Suprapubic skin (tissue), 4 donors: ENCODE measurements at regions not wholly inside any gene's neighbourhood (a gene's known extent, or its start where the extent isn't known, plus 50 kb on each side); places are given as distances from the start of the nearest gene placed in this dataset.

ENCODE experiments used
- DNase-seq, 2 donors: peaks; one replicate each; pipeline ENCODE4 v3.0.0-alpha.2; 2019; ENCODE audit warnings: low spot score in 2 of 2
- H3K27ac ChIP-seq: fragments of 200-600 bp; sonication (generic); one replicate; pipeline ENCODE4 v1.5.1; 2019
- H3K27me3 ChIP-seq: fragments of 200-600 bp; sonication (generic); one replicate; pipeline ENCODE4 v1.5.1; 2019
- H3K36me3 ChIP-seq: fragments of 200-600 bp; sonication (generic); one replicate; pipeline ENCODE4 v1.5.1; 2019
- H3K4me1 ChIP-seq: fragments of 200-600 bp; sonication (generic); one replicate; pipeline ENCODE4 v1.5.1; 2019
- H3K4me3 ChIP-seq: fragments of 200-600 bp; sonication (generic); one replicate; pipeline ENCODE4 v1.5.1; 2019; ENCODE audit warnings: mild to moderate bottlenecking
- H3K9me3 ChIP-seq: fragments of 200-600 bp; sonication (generic); one replicate; pipeline ENCODE4 v1.5.1; 2019
- EP300 ChIP-seq: sonication (generic); formaldehyde crosslinking; IDR thresholded peaks from one replicate; pipeline ENCODE4 v1.6.1; 2017; ENCODE audit warnings: antibody characterized with exemption
- POLR2A ChIP-seq, 2 donors: fragments of 450-650 bp; IDR thresholded peaks; one replicate each; pipeline ENCODE4 v1.6.1; 2017; ENCODE audit warnings: antibody characterized with exemption in 2 of 2, mild to moderate bottlenecking in 2 of 2, moderate library complexity in 2 of 2
- POLR2AphosphoS5 ChIP-seq, 3 donors: sonication (generic); formaldehyde crosslinking; IDR thresholded peaks; one replicate each; pipeline ENCODE4 v1.6.1; 2017; ENCODE audit warnings: antibody characterized with exemption in 3 of 3
- WGBS: methylation state at CpG from one replicate; pipeline ENCODE4 v1.1.5; 2018; 5-methylcytosine and 5-hydroxymethylcytosine counted together
- TF ChIP-seq, protein P1 (sequence below), 2 donors: fragments of 200-600 bp in 1 of 2; fragments of 450-650 bp in 1 of 2; sonication (generic) in 1 of 2; IDR thresholded peaks; one replicate each; pipeline ENCODE4 v1.5.1; 2016 to 2019; ENCODE audit warnings: antibody characterized with exemption in 2 of 2, mild to moderate bottlenecking in 1 of 2, moderate library complexity in 1 of 2

DNA sequence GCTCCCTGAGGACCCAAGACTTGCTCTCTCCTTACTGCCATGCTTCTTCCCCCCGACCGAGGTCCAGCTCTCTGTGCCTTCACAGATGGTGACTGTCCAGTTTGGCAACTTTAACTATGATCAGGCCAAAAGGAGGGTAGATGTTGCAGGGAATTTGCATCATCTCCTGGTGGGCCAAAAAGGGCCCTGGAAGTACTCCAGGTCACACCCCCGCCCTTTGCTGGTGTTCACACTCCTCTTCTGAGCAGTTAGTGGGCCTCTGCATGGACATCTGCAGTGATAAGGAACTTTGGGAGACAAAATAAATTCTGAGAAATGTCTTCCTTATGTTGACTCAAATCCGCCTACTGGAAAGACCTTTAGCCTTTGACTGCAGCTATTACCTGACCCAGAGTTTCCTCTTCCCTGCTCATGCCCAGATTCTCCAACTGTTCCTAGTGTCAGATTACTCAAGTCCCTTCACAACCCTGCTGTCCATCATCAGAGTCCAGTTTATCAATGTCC lies 234.4 kb downstream of the LOXHD1 start:
- no peaks in the 10 kb centered on the region for H3K27me3 ChIP-seq
- peaks cover 11% of the 10 kb centered on the region for H3K4me1 ChIP-seq
- DNase-seq = no peak
- no peak overlapping the region for H3K27ac ChIP-seq
- no peaks in the 10 kb centered on the region for H3K36me3 ChIP-seq
- no peaks in the 10 kb centered on the region for H3K9me3 ChIP-seq
- WGBS = 79% methylated on average over 4 of the region's 4 CpGs
- no peak for TF ChIP-seq POLR2A (IDR thresholded peaks at IDR 0.05)
- TF ChIP-seq POLR2AphosphoS5 (IDR thresholded peaks at IDR 0.05) = no peak
- TF ChIP-seq, protein P1, sequence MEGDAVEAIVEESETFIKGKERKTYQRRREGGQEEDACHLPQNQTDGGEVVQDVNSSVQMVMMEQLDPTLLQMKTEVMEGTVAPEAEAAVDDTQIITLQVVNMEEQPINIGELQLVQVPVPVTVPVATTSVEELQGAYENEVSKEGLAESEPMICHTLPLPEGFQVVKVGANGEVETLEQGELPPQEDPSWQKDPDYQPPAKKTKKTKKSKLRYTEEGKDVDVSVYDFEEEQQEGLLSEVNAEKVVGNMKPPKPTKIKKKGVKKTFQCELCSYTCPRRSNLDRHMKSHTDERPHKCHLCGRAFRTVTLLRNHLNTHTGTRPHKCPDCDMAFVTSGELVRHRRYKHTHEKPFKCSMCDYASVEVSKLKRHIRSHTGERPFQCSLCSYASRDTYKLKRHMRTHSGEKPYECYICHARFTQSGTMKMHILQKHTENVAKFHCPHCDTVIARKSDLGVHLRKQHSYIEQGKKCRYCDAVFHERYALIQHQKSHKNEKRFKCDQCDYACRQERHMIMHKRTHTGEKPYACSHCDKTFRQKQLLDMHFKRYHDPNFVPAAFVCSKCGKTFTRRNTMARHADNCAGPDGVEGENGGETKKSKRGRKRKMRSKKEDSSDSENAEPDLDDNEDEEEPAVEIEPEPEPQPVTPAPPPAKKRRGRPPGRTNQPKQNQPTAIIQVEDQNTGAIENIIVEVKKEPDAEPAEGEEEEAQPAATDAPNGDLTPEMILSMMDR (IDR thresholded peaks at IDR 0.05) = no peak
- TF ChIP-seq EP300 = no peak
- no peak overlapping the region for H3K4me3 ChIP-seq

GRCh38 chr18:46423226-46423805 lies 233.7 kb downstream of the LOXHD1 start:
- 95% methylated on average over 4 of the region's 4 CpGs for WGBS
- H3K4me3 ChIP-seq = no peak overlapping the region
- no peak for DNase-seq
- peaks cover 11% of the 10 kb centered on the region for H3K4me1 ChIP-seq
- no peak overlapping the region for H3K27ac ChIP-seq
- TF ChIP-seq POLR2A (IDR thresholded peaks at IDR 0.05) = no peak
- no peak for TF ChIP-seq POLR2AphosphoS5 (IDR thresholded peaks at IDR 0.05)
- no peaks in the 10 kb centered on the region for H3K36me3 ChIP-seq
- no peaks in the 10 kb centered on the region for H3K9me3 ChIP-seq
- H3K27me3 ChIP-seq = no peaks in the 10 kb centered on the region

- DNase-seq = no peak
Observed at GRCh38 chr18:46424898-46425297, 232.1 kb downstream of the LOXHD1 start.

DNA sequence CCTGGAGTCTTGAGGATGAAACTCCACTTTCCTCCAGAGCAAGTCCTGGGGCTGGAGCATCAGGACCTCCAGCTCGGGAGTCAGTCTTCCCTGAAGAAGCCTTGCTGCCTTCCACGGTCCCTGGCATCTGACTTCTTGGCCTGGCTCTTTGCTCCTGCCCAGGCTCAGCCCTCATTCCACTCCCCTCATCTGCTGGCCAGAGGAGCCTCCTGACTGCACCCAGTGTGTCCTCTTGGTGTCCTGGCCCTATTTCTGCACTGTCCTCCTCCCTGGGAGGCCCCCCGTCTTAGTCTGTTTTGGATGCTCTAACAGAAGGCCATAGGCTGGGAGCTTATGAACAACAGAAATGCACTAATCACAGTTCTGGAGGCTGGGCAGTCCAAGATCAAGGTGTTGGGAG lies 231.5 kb downstream of the LOXHD1 start:
- no peak overlapping the region for H3K4me3 ChIP-seq
- DNase-seq = no peak
- H3K4me1 ChIP-seq = peaks cover 11% of the 10 kb centered on the region
- no peaks in the 10 kb centered on the region for H3K27me3 ChIP-seq
- TF ChIP-seq, protein P1 (IDR thresholded peaks at IDR 0.05) = no peak
- TF ChIP-seq POLR2A (IDR thresholded peaks at IDR 0.05) (no peak), POLR2AphosphoS5 (IDR thresholded peaks at IDR 0.05) (no peak), EP300 (no peak)
- 92% methylated on average over 2 of the region's 3 CpGs for WGBS
- H3K36me3 ChIP-seq = no peaks in the 10 kb centered on the region
- no peak overlapping the region for H3K27ac ChIP-seq
- no peaks in the 10 kb centered on the region for H3K9me3 ChIP-seq

More at GRCh38 chr18:46424898-46425297, 232.1 kb downstream of the LOXHD1 start:
- WGBS = 58% methylated on average over 8 of the region's 8 CpGs
- Histone ChIP-seq H3K9me3 (no peaks in the 10 kb centered on the region), H3K4me3 (no peak overlapping the region), H3K27ac (no peak overlapping the region), H3K4me1 (peaks cover 11% of the 10 kb centered on the region), H3K27me3 (no peaks in the 10 kb centered on the region), H3K36me3 (no peaks in the 10 kb centered on the region)
- TF ChIP-seq POLR2AphosphoS5 (IDR thresholded peaks at IDR 0.05) = no peak
- no peak for TF ChIP-seq EP300
- TF ChIP-seq POLR2A (IDR thresholded peaks at IDR 0.05) = no peak
- TF ChIP-seq, protein P1 (IDR thresholded peaks at IDR 0.05) = no peak

GRCh38 chr18:46426021-46426678 lies 230.9 kb downstream of the LOXHD1 start:
- no peak overlapping the region for H3K27ac ChIP-seq
- no peak for TF ChIP-seq EP300
- TF ChIP-seq, protein P1 (IDR thresholded peaks at IDR 0.05) = no peak
- TF ChIP-seq POLR2A (IDR thresholded peaks at IDR 0.05) = no peak
- TF ChIP-seq POLR2AphosphoS5 (IDR thresholded peaks at IDR 0.05) = no peak
- H3K27me3 ChIP-seq = no peaks in the 10 kb centered on the region
- peaks cover 11% of the 10 kb centered on the region for H3K4me1 ChIP-seq
- DNase-seq = no peak
- no peaks in the 10 kb centered on the region for H3K36me3 ChIP-seq
- H3K9me3 ChIP-seq = no peaks in the 10 kb centered on the region
- no peak overlapping the region for H3K4me3 ChIP-seq
- WGBS = 86% methylated on average over 5 of the region's 5 CpGs
